ENCODE measurements at regions not wholly inside any gene's neighbourhood (a gene's known extent, or its start where the extent isn't known, plus 50 kb on each side); places are given as distances from the start of the nearest gene placed in this dataset.

- H3K9me3 ChIP-seq, result no peaks in the 10 kb centered on the region
- TF ChIP-seq POLR2A (IDR thresholded peaks at IDR 0.05) (no peak), POLR2AphosphoS5 (IDR thresholded peaks at IDR 0.05) (peak in 1 of 3 donors; percentile 15), CTCF (IDR thresholded peaks at IDR 0.05 in 8 of 11, conservative IDR thresholded peaks at IDR 0.05 in 3 of 11) (no peak)
- peaks cover 6 to 37% (median 11%) of the 10 kb centered on the region in 6 donors for H3K4me1 ChIP-seq
- WGBS, 5 donors, result 24 to 54% (median 26%) methylated on average over 10 of the region's 10 CpGs
- no peak for DNase-seq
- no peak overlapping the region for H3K4me3 ChIP-seq
- no peaks in the 10 kb centered on the region for H3K36me3 ChIP-seq
- H3K27me3 ChIP-seq (replicated peaks in 1 of 7), result no peaks in the 10 kb centered on the region
- intact Hi-C loops (cut with DNase I; ENCODE audit: low total_unique reads), result no loop called here
- peak overlapping the region in 3 of 8 donors; percentile 36 to 55 (median 37) for H3K27ac ChIP-seq
Observed at GRCh38 chr3:188049606-188050530, 104.1 kb upstream of the LPP start.

- intact Hi-C loops (cut with DNase I; ENCODE audit: low total_unique reads), result no loop called here
- peak overlapping the region in 3 of 8 donors; percentile 36 to 55 (median 47) for H3K27ac ChIP-seq
- H3K27me3 ChIP-seq (replicated peaks in 1 of 7), result no peaks in the 10 kb centered on the region
- no peaks in the 10 kb centered on the region for H3K9me3 ChIP-seq
- H3K4me1 ChIP-seq, result peaks cover 6 to 37% (median 11%) of the 10 kb centered on the region in 6 donors
- no peaks in the 10 kb centered on the region for H3K36me3 ChIP-seq
- no peak for DNase-seq
- 71 to 91% (median 90%) methylated on average over 8 of the region's 8 CpGs for WGBS, 5 donors
- TF ChIP-seq POLR2AphosphoS5 (IDR thresholded peaks at IDR 0.05) (no peak), CTCF (IDR thresholded peaks at IDR 0.05 in 8 of 11, conservative IDR thresholded peaks at IDR 0.05 in 3 of 11) (no peak), POLR2A (IDR thresholded peaks at IDR 0.05) (no peak)
- H3K4me3 ChIP-seq, result no peak overlapping the region
Observed at GRCh38 chr3:188051801-188052168, 102.2 kb upstream of the LPP start.

- H3K9me3 ChIP-seq, result no peaks in the 10 kb centered on the region
- intact Hi-C loops (cut with DNase I; ENCODE audit: low total_unique reads), result no loop called here
- no peak for DNase-seq
Observed at GRCh38 chr3:188052169-188053035, 101.6 kb upstream of the LPP start.

More at GRCh38 chr3:188052169-188053035, 101.6 kb upstream of the LPP start:
- Histone ChIP-seq H3K27me3 (replicated peaks in 1 of 7) (no peaks in the 10 kb centered on the region), H3K27ac (peak overlapping the region in 3 of 8 donors; percentile 36 to 55 (median 47)), H3K4me1 (peaks cover 6 to 37% (median 11%) of the 10 kb centered on the region in 6 donors), H3K36me3 (no peaks in the 10 kb centered on the region), H3K4me3 (no peak overlapping the region)
- 69 to 78% (median 75%) methylated on average over 14 to 17 of the region's 17 CpGs for WGBS, 5 donors
- no peak for TF ChIP-seq POLR2A (IDR thresholded peaks at IDR 0.05)
- TF ChIP-seq CTCF (IDR thresholded peaks at IDR 0.05 in 8 of 11, conservative IDR thresholded peaks at IDR 0.05 in 3 of 11), result peak in 5 of 11 experiments; percentile 9 to 44 (median 22)
- peak; percentile 40 to 69 (median 45) for TF ChIP-seq POLR2AphosphoS5 (IDR thresholded peaks at IDR 0.05)

Data from spleen (tissue), 11 donors.